HL-60 (cell line): ENCODE measurements at regions not wholly inside any gene's neighbourhood (a gene's known extent, or its start where the extent isn't known, plus 50 kb on each side); places are given as distances from the start of the nearest gene placed in this dataset.

Experiments
- CTCF ChIP-seq: IDR thresholded peaks from one replicate; pipeline ENCODE4 v1.5.1; 2011; ENCODE audit warnings: low read length, control low read depth, inconsistent platforms; ENCODE audit not compliant: insufficient read depth
- GABPA ChIP-seq: IDR thresholded peaks from 2 replicates; pipeline ENCODE4 v1.6.1; 2012; ENCODE audit warnings: low read depth
- POLR2AphosphoS5 ChIP-seq: IDR thresholded peaks from 2 replicates; pipeline ENCODE4 v1.6.1; 2012; ENCODE audit warnings: low read depth
- REST ChIP-seq: IDR thresholded peaks from 2 replicates; pipeline ENCODE4 v1.6.1; 2012; ENCODE audit warnings: low read depth; ENCODE audit not compliant: insufficient replicate concordance
- SPI1 ChIP-seq: IDR thresholded peaks from 2 replicates; pipeline ENCODE4 v1.6.1; 2012; ENCODE audit warnings: low read depth, mild to moderate bottlenecking, borderline replicate concordance

- TF ChIP-seq CTCF (no peak), POLR2AphosphoS5 (no peak), GABPA (no peak), SPI1 (no peak), REST (no peak)
These were observed 559.5 kb upstream of the CHRM3 start for GRCh38 chr1:238826891-238827290.
